H9 (cell line): ENCODE measurements at regions not wholly inside any gene's neighbourhood (a gene's known extent, or its start where the extent isn't known, plus 50 kb on each side); places are given as distances from the start of the nearest gene placed in this dataset.

Experiments used
- DNase-seq: peaks from one replicate; pipeline ENCODE4 v3.0.0-alpha.2; 2017
- H2AFZ ChIP-seq: one replicate; pipeline ENCODE4 v1.6.1; 2013; ENCODE audit warnings: mild to moderate bottlenecking, low read length, control low read depth, moderate library complexity
- H2AK5ac ChIP-seq: 2 replicates; pipeline ENCODE4 v1.6.1; 2013; ENCODE audit warnings: low read length, control low read depth, mixed read lengths; ENCODE audit not compliant: insufficient read length
- H2BK120ac ChIP-seq: one replicate; pipeline ENCODE4 v1.6.1; 2013; ENCODE audit warnings: low read depth, mild to moderate bottlenecking, low read length, control low read depth, inconsistent platforms; ENCODE audit not compliant: poor library complexity, severe bottlenecking
- H2BK12ac ChIP-seq: 2 replicates; pipeline ENCODE4 v1.6.1; 2013; ENCODE audit warnings: low read length, control low read depth, mixed read lengths, low read depth; ENCODE audit not compliant: insufficient read length
- H2BK15ac ChIP-seq: 2 replicates; pipeline ENCODE4 v1.6.1; 2013; ENCODE audit warnings: low read depth, low read length, control low read depth
- H2BK20ac ChIP-seq: one replicate; pipeline ENCODE4 v1.6.1; 2013; ENCODE audit warnings: low read depth, mild to moderate bottlenecking, low read length, control low read depth, inconsistent platforms; ENCODE audit not compliant: poor library complexity, severe bottlenecking
- H2BK5ac ChIP-seq: 2 replicates; pipeline ENCODE4 v1.6.1; 2013; ENCODE audit warnings: low read length, control low read depth, mixed read lengths; ENCODE audit not compliant: insufficient read length
- H3K14ac ChIP-seq: 2 replicates; pipeline ENCODE4 v1.6.1; 2013; ENCODE audit warnings: low read length, control low read depth; ENCODE audit not compliant: insufficient read depth
- H3K18ac ChIP-seq: 2 replicates; pipeline ENCODE4 v1.6.1; 2013; ENCODE audit warnings: low read depth, mild to moderate bottlenecking, mixed read lengths, low read length, control low read depth; ENCODE audit not compliant: insufficient read length
- H3K23ac ChIP-seq: 2 replicates; pipeline ENCODE4 v1.6.1; 2013; ENCODE audit warnings: low read length, control low read depth, mixed read lengths, low read depth; ENCODE audit not compliant: insufficient read length
- H3K23me2 ChIP-seq: 2 replicates; pipeline ENCODE4 v1.6.1; 2013; ENCODE audit warnings: low read depth, mild to moderate bottlenecking, mixed read lengths, low read length, control low read depth; ENCODE audit not compliant: insufficient read length, poor library complexity, severe bottlenecking
- H3K27ac ChIP-seq: 2 replicates; pipeline ENCODE4 v1.5.1; 2013; ENCODE audit warnings: low read length, control low read depth, mixed read lengths, low read depth; ENCODE audit not compliant: insufficient read length
- H3K27me3 ChIP-seq: 2 replicates; pipeline ENCODE4 v1.6.1; 2013; ENCODE audit warnings: low read length, control low read depth, inconsistent platforms; ENCODE audit not compliant: insufficient read depth
- H3K4ac ChIP-seq: 2 replicates; pipeline ENCODE4 v1.6.1; 2013; ENCODE audit warnings: low read depth, mild to moderate bottlenecking, control low read depth, inconsistent platforms, low read length, moderate library complexity
- H3K4me1 ChIP-seq: 2 replicates; pipeline ENCODE4 v1.6.1; 2013; ENCODE audit warnings: low read length, control low read depth, inconsistent platforms; ENCODE audit not compliant: insufficient read depth
- H3K4me2 ChIP-seq: 2 replicates; pipeline ENCODE4 v1.6.1; 2013; ENCODE audit warnings: low read length, control low read depth, mixed read lengths; ENCODE audit not compliant: insufficient read length, insufficient read depth
- H3K56ac ChIP-seq: 2 replicates; pipeline ENCODE4 v1.6.1; 2013; ENCODE audit warnings: low read depth, mild to moderate bottlenecking, mixed read lengths, low read length, control low read depth; ENCODE audit not compliant: insufficient read length
- H3K79me1 ChIP-seq: 2 replicates; pipeline ENCODE4 v1.6.1; 2013; ENCODE audit warnings: low read depth, mild to moderate bottlenecking, moderate library complexity, low read length, control low read depth, inconsistent platforms; ENCODE audit not compliant: insufficient read depth, poor library complexity, severe bottlenecking
- H3K79me2 ChIP-seq: 2 replicates; pipeline ENCODE4 v1.6.1; 2013; ENCODE audit warnings: low read length, control low read depth, inconsistent platforms; ENCODE audit not compliant: insufficient read depth
- H3K9ac ChIP-seq: 2 replicates; pipeline ENCODE4 v1.6.1; 2013; ENCODE audit warnings: low read length, control low read depth, mixed read lengths; ENCODE audit not compliant: insufficient read length; ENCODE audit errors: extremely low read depth
- H3K9me3 ChIP-seq: one replicate; pipeline ENCODE4 v1.6.1; 2013; ENCODE audit warnings: low read depth, low read length, inconsistent platforms; ENCODE audit not compliant: control insufficient read depth
- H3T11ph ChIP-seq: one replicate; pipeline ENCODE4 v1.6.1; 2013; ENCODE audit warnings: mild to moderate bottlenecking, low read length, control low read depth, inconsistent platforms
- H4K20me1 ChIP-seq: one replicate; pipeline ENCODE4 v1.6.1; 2013; ENCODE audit not compliant: control insufficient read depth, insufficient read length, insufficient read depth
- H4K5ac ChIP-seq: 2 replicates; pipeline ENCODE4 v1.6.1; 2013; ENCODE audit warnings: low read depth, mild to moderate bottlenecking, mixed read lengths, low read length, control low read depth; ENCODE audit not compliant: insufficient read length
- H4K8ac ChIP-seq: replicated peaks from 2 replicates; pipeline ENCODE4 v1.6.1; 2013; ENCODE audit warnings: low read length, control low read depth, mixed read lengths, low read depth; ENCODE audit not compliant: insufficient read length
- H4K91ac ChIP-seq: 2 replicates; pipeline ENCODE4 v1.6.1; 2013; ENCODE audit warnings: low read depth, mild to moderate bottlenecking, moderate library complexity, mixed read lengths, low read length, control low read depth; ENCODE audit not compliant: insufficient read length
- H3K27ac Mint-ChIP-seq, 3 experiments: 2 replicates in 2 of 3; 3 replicates in 1 of 3; pipeline ENCODE4 v1.8.0; 2020 to 2021; ENCODE audit warnings: mixed read lengths in 3 of 3, mild to moderate bottlenecking in 1 of 3, moderate library complexity in 1 of 3
- H3K27me3 Mint-ChIP-seq: 2 replicates; pipeline ENCODE4 v1.8.0; 2021; ENCODE audit warnings: low read depth, mild to moderate bottlenecking, moderate library complexity, mixed read lengths
- H3K36me3 Mint-ChIP-seq, 3 experiments: 2 replicates in 2 of 3; 3 replicates in 1 of 3; pipeline ENCODE4 v1.8.0; 2020 to 2021; ENCODE audit warnings: low read depth in 3 of 3, mixed read lengths in 3 of 3; ENCODE audit not compliant: insufficient read depth in 1 of 3
- H3K4me1 Mint-ChIP-seq, 2 experiments: 2 replicates each; pipeline ENCODE4 v1.8.0; 2020; ENCODE audit warnings: mixed read lengths in 2 of 2
- H3K4me3 Mint-ChIP-seq, 2 experiments: 2 replicates in 1 of 2; 3 replicates in 1 of 2; pipeline ENCODE4 v1.8.0; 2020 to 2021; ENCODE audit warnings: mild to moderate bottlenecking in 2 of 2, mixed read lengths in 2 of 2, moderate library complexity in 1 of 2
- H3K9me3 Mint-ChIP-seq, 2 experiments: 2 replicates in 1 of 2; 3 replicates in 1 of 2; pipeline ENCODE4 v1.8.0; 2020; ENCODE audit warnings: mild to moderate bottlenecking in 2 of 2, mixed read lengths in 2 of 2, moderate library complexity in 1 of 2
- CTCF ChIP-seq: fragments of 200-600 bp; sonication (generic); conservative IDR thresholded peaks from 3 replicates; pipeline ENCODE4 v1.8.0; 2021; ENCODE audit warnings: antibody characterized with exemption, mild to moderate bottlenecking
- WGBS: extraction: QIAGEN DNeasy Blood & Tissue Kit; methylation state at CpG from one replicate; pipeline ENCODE4 v1.1.7; 2013; ENCODE audit warnings: missing lambda C conversion rate, low lambda C conversion rate, mixed read lengths; ENCODE audit not compliant: insufficient read length; ENCODE audit errors: extremely low coverage; 5-methylcytosine and 5-hydroxymethylcytosine counted together

GRCh38 chr17:72502371-72503341 lies 381.8 kb downstream of the SOX9 start:
- H3K9ac ChIP-seq, result no peak overlapping the region
- no peak overlapping the region for H2BK20ac ChIP-seq
- no peak overlapping the region for H2BK15ac ChIP-seq
- H3K23me2 ChIP-seq, result no peaks in the 10 kb centered on the region
- no peaks in the 10 kb centered on the region for H3K79me1 ChIP-seq
- H2AFZ ChIP-seq, result no peak overlapping the region
- Mint-ChIP-seq H3K27me3 (peaks cover 4% of the 10 kb centered on the region), H3K4me1 (peaks cover 33 to 37% of the 10 kb centered on the region in 2 experiments), H3K9me3 (0 out of 5 replicates have a peak, but pooled peaks cover 2 to 3% of the 10 kb centered on the region in 2 experiments), H3K4me3 (no peak overlapping the region), H3K27ac (peak overlapping the region in 1 of 3 experiments; percentile 70; a peak in 4 of 7 replicates), H3K36me3 (peaks cover 0 to 12% (median 3%) of the 10 kb centered on the region in 3 experiments; a peak in 3 of 7 replicates)
- no peaks in the 10 kb centered on the region for H3K79me2 ChIP-seq
- no peak overlapping the region for H4K8ac ChIP-seq
- no peak overlapping the region for H3K56ac ChIP-seq
- no peak overlapping the region for H2BK120ac ChIP-seq
- no peak overlapping the region for H2BK5ac ChIP-seq
- no peaks in the 10 kb centered on the region for H4K20me1 ChIP-seq
- no peak overlapping the region for H3K27ac ChIP-seq
- H4K5ac ChIP-seq, result no peak overlapping the region
- WGBS, result no CpG with 5 or more reads among the region's 19 CpGs
- TF ChIP-seq CTCF, result no peak
- no peak overlapping the region for H2BK12ac ChIP-seq
- H3T11ph ChIP-seq, result no peak overlapping the region
- no peak overlapping the region for H3K4me2 ChIP-seq
- H3K23ac ChIP-seq, result no peak overlapping the region
- DNase-seq, result no peak
- H3K9me3 ChIP-seq, result no peaks in the 10 kb centered on the region
- H2AK5ac ChIP-seq, result no peak overlapping the region
- H3K4ac ChIP-seq, result no peak overlapping the region
- no peaks in the 10 kb centered on the region; the same call in 1 of the 2 replicates for H3K4me1 ChIP-seq
- H4K91ac ChIP-seq, result no peak overlapping the region
- H3K14ac ChIP-seq, result peak overlapping the region; percentile 36; the same call in 1 of the 2 replicates
- peak overlapping the region; percentile 58 for H3K18ac ChIP-seq
- H3K27me3 ChIP-seq, result no peaks in the 10 kb centered on the region
